Activated CD4-positive, alpha-beta memory T cell treated with anti-CD3 and anti-CD28 coated beads for 36 hours (primary cell): ENCODE measurements at regions not wholly inside any gene's neighbourhood (a gene's known extent, or its start where the extent isn't known, plus 50 kb on each side); places are given as distances from the start of the nearest gene placed in this dataset.

ENCODE experiments used
- CTCF ChIA-PET: fragments of 350-600 bp; sonication (Branson Sonifier 250); formaldehyde crosslinking; loops from one replicate; lab custom pipeline; 2021; ENCODE audit warnings: antibody characterized with exemption, inconsistent platforms; lab: Charles Lee
- POLR2A ChIA-PET: fragments of 350-600 bp; sonication (Branson Sonifier 250); formaldehyde crosslinking; loops from one replicate; lab custom pipeline; 2021; ENCODE audit warnings: antibody characterized with exemption; lab: Charles Lee
- DNase-seq: peaks from one replicate; pipeline ENCODE4 v3.0.0-alpha.2; 2020
- H3K27ac Mint-ChIP-seq: one replicate; pipeline ENCODE4 v1.8.0; 2021; ENCODE audit warnings: mixed read lengths
- H3K27me3 Mint-ChIP-seq: one replicate; pipeline ENCODE4 v1.8.0; 2021; ENCODE audit warnings: mixed read lengths
- H3K36me3 Mint-ChIP-seq: one replicate; pipeline ENCODE4 v1.8.0; 2021; ENCODE audit warnings: mixed read lengths
- H3K4me1 Mint-ChIP-seq: one replicate; pipeline ENCODE4 v1.8.0; 2021; ENCODE audit warnings: low read depth, mixed read lengths
- H3K4me3 Mint-ChIP-seq: one replicate; pipeline ENCODE4 v1.8.0; 2021; ENCODE audit warnings: mild to moderate bottlenecking, mixed read lengths
- H3K9me3 Mint-ChIP-seq: one replicate; pipeline ENCODE4 v1.8.0; 2021; ENCODE audit warnings: mixed read lengths
- intact Hi-C: fragments of 100-400 bp; cut with micrococcal nuclease; formaldehyde crosslinking; loops from one replicate; pipeline ENCODE4 v1.15.1; 2023

- Mint-ChIP-seq H3K4me1 (no peaks in the 10 kb centered on the region), H3K27ac (no peak overlapping the region), H3K27me3 (no peaks in the 10 kb centered on the region), H3K9me3 (peaks cover 11% of the 10 kb centered on the region), H3K36me3 (no peaks in the 10 kb centered on the region), H3K4me3 (no peak overlapping the region)
- intact Hi-C loops = no loop called here
- DNase-seq = no peak
- CTCF ChIA-PET = no interaction called here
- POLR2A ChIA-PET = no interaction called here
These were observed 1001.0 kb upstream of the TENM4 start for GRCh38 chr11:80441821-80442220.

- intact Hi-C loops = no loop called here
- Mint-ChIP-seq H3K4me1 (no peaks in the 10 kb centered on the region), H3K36me3 (no peaks in the 10 kb centered on the region), H3K27me3 (no peaks in the 10 kb centered on the region), H3K4me3 (no peak overlapping the region), H3K27ac (no peak overlapping the region), H3K9me3 (peaks cover 4% of the 10 kb centered on the region)
- no peak for DNase-seq
- POLR2A ChIA-PET = no interaction called here
- CTCF ChIA-PET = no interaction called here
These were observed 1000.0 kb upstream of the TENM4 start for GRCh38 chr11:80440835-80441234.

GRCh38 chr11:80436547-80436946, 995.7 kb upstream of the TENM4 start:
- Mint-ChIP-seq H3K36me3 (no peaks in the 10 kb centered on the region), H3K4me1 (no peaks in the 10 kb centered on the region), H3K9me3 (peaks cover 18% of the 10 kb centered on the region), H3K27me3 (no peaks in the 10 kb centered on the region), H3K4me3 (no peak overlapping the region), H3K27ac (no peak overlapping the region)
- DNase-seq = no peak
- CTCF ChIA-PET = no interaction called here
- intact Hi-C loops = no loop called here
- POLR2A ChIA-PET = no interaction called here

- Mint-ChIP-seq H3K9me3 (peaks cover 18% of the 10 kb centered on the region), H3K27me3 (no peaks in the 10 kb centered on the region), H3K36me3 (no peaks in the 10 kb centered on the region), H3K4me3 (no peak overlapping the region), H3K27ac (no peak overlapping the region), H3K4me1 (no peaks in the 10 kb centered on the region)
- intact Hi-C loops = no loop called here
- ChIA-PET CTCF (no interaction called here), POLR2A (no interaction called here)
- no peak for DNase-seq
These were observed 994.5 kb upstream of the TENM4 start for GRCh38 chr11:80435345-80435744.

- Mint-ChIP-seq H3K27me3 (no peaks in the 10 kb centered on the region), H3K9me3 (peaks cover 15% of the 10 kb centered on the region), H3K27ac (no peak overlapping the region), H3K4me1 (no peaks in the 10 kb centered on the region), H3K36me3 (no peaks in the 10 kb centered on the region), H3K4me3 (no peak overlapping the region)
- intact Hi-C loops = no loop called here
- CTCF ChIA-PET = no interaction called here
- no peak for DNase-seq
- POLR2A ChIA-PET = no interaction called here
These were observed 991.2 kb upstream of the TENM4 start for GRCh38 chr11:80432057-80432456.

- intact Hi-C loops = no loop called here
- Mint-ChIP-seq H3K9me3 (peaks cover 3% of the 10 kb centered on the region), H3K27ac (no peak overlapping the region), H3K4me3 (no peak overlapping the region), H3K4me1 (no peaks in the 10 kb centered on the region), H3K36me3 (no peaks in the 10 kb centered on the region), H3K27me3 (no peaks in the 10 kb centered on the region)
- CTCF ChIA-PET = no interaction called here
- POLR2A ChIA-PET = no interaction called here
- DNase-seq = no peak
These were observed 983.3 kb upstream of the TENM4 start for GRCh38 chr11:80424012-80424695.

GRCh38 chr11:80420374-80420773, 979.5 kb upstream of the TENM4 start:
- Mint-ChIP-seq H3K27ac (no peak overlapping the region), H3K4me1 (no peaks in the 10 kb centered on the region), H3K9me3 (peaks cover 7% of the 10 kb centered on the region), H3K27me3 (no peaks in the 10 kb centered on the region), H3K36me3 (no peaks in the 10 kb centered on the region), H3K4me3 (no peak overlapping the region)
- ChIA-PET CTCF (no interaction called here), POLR2A (no interaction called here)
- DNase-seq = no peak
- intact Hi-C loops = no loop called here

- no peak for DNase-seq
- intact Hi-C loops = no loop called here
- ChIA-PET POLR2A (no interaction called here), CTCF (no interaction called here)
- H3K27me3 Mint-ChIP-seq = no peaks in the 10 kb centered on the region
- H3K4me3 Mint-ChIP-seq = no peak overlapping the region
- no peak overlapping the region for H3K27ac Mint-ChIP-seq
- no peaks in the 10 kb centered on the region for H3K4me1 Mint-ChIP-seq
- H3K9me3 Mint-ChIP-seq = peaks cover 12% of the 10 kb centered on the region
- H3K36me3 Mint-ChIP-seq = no peaks in the 10 kb centered on the region
These were observed 976.9 kb upstream of the TENM4 start for GRCh38 chr11:80417681-80418080.

- Mint-ChIP-seq H3K27me3 (no peaks in the 10 kb centered on the region), H3K27ac (no peak overlapping the region), H3K4me3 (no peak overlapping the region), H3K9me3 (peaks cover 22% of the 10 kb centered on the region), H3K36me3 (no peaks in the 10 kb centered on the region), H3K4me1 (no peaks in the 10 kb centered on the region)
- DNase-seq = no peak
- ChIA-PET POLR2A (no interaction called here), CTCF (no interaction called here)
- intact Hi-C loops = no loop called here
These were observed 974.8 kb upstream of the TENM4 start for GRCh38 chr11:80415580-80415979.

- DNase-seq = no peak
- Mint-ChIP-seq H3K9me3 (peaks cover 27% of the 10 kb centered on the region), H3K27me3 (no peaks in the 10 kb centered on the region), H3K4me3 (no peak overlapping the region), H3K27ac (no peak overlapping the region), H3K4me1 (no peaks in the 10 kb centered on the region), H3K36me3 (no peaks in the 10 kb centered on the region)
- intact Hi-C loops = no loop called here
- ChIA-PET CTCF (interaction anchor here (0.7 kb wide), 1 partner anchor 658 kb away, joined by 3 read pairs; no protein-coding TSS in a partner anchor), POLR2A (no interaction called here)
These were observed 973.6 kb upstream of the TENM4 start for GRCh38 chr11:80414181-80415165.

- POLR2A ChIA-PET = no interaction called here
- Mint-ChIP-seq H3K4me3 (no peak overlapping the region), H3K27ac (no peak overlapping the region), H3K4me1 (no peaks in the 10 kb centered on the region), H3K9me3 (peaks cover 35% of the 10 kb centered on the region), H3K36me3 (no peaks in the 10 kb centered on the region), H3K27me3 (no peaks in the 10 kb centered on the region)
- CTCF ChIA-PET = no interaction called here
- intact Hi-C loops = no loop called here
- DNase-seq = no peak
These were observed 971.8 kb upstream of the TENM4 start for GRCh38 chr11:80412604-80413003.

- peaks cover 11% of the 10 kb centered on the region for H3K9me3 Mint-ChIP-seq
- no peaks in the 10 kb centered on the region for H3K4me1 Mint-ChIP-seq
- no peaks in the 10 kb centered on the region for H3K36me3 Mint-ChIP-seq
- no peaks in the 10 kb centered on the region for H3K27me3 Mint-ChIP-seq
- H3K4me3 Mint-ChIP-seq = no peak overlapping the region
- CTCF ChIA-PET = interaction anchor here (0.7 kb wide), 1 partner anchor 9 kb away, joined by 3 read pairs; no protein-coding TSS in a partner anchor
- no peak overlapping the region for H3K27ac Mint-ChIP-seq
- POLR2A ChIA-PET = no interaction called here
- intact Hi-C loops = no loop called here
- no peak for DNase-seq
These were observed 952.4 kb upstream of the TENM4 start for GRCh38 chr11:80393210-80393609.
